Mucosa of gallbladder (tissue), 1 donor: ENCODE measurements at regions not wholly inside any gene's neighbourhood (a gene's known extent, or its start where the extent isn't known, plus 50 kb on each side); places are given as distances from the start of the nearest gene placed in this dataset.
"Not testable (repeated sequence)": the region's sequence is repeated elsewhere in the genome, so short reads cannot be mapped to it uniquely, and the experiment has no call there.

Experiments
- DNase-seq: peaks from one replicate; pipeline ENCODE4 v3.0.0-alpha.2; 2020; ENCODE audit warnings: low spot score
- donor health status: DM: no; HTN: no; CAD: no.

- DNase-seq, result no peak
Observed at GRCh38 chr2:14977021-14977420, 344.5 kb downstream of the LRATD1 start.

GRCh38 chr2:14978845-14979244 lies 346.3 kb downstream of the LRATD1 start:
- no peak for DNase-seq

- DNase-seq, result no peak
Observed at GRCh38 chr2:14982790-14983189, 350.3 kb downstream of the LRATD1 start.

GRCh38 chr2:14988600-14988999 lies 356.1 kb downstream of the LRATD1 start:
- DNase-seq, result no peak

- DNase-seq, result no peak
Observed at GRCh38 chr2:14991723-14992122, 359.2 kb downstream of the LRATD1 start.

- no peak for DNase-seq
Observed at GRCh38 chr2:14994721-14995120, 362.2 kb downstream of the LRATD1 start.

GRCh38 chr2:14996351-14997014 lies 364.0 kb downstream of the LRATD1 start:
- no peak for DNase-seq

- no peak for DNase-seq
Observed at GRCh38 chr2:14998546-14998945, 366.0 kb downstream of the LRATD1 start.

- no peak for DNase-seq
Observed at GRCh38 chr2:14999114-14999661, 366.7 kb downstream of the LRATD1 start.

- not testable (repeated sequence) for DNase-seq
Observed at GRCh38 chr2:15002519-15002918, 370.0 kb downstream of the LRATD1 start.

- no peak for DNase-seq
Observed at GRCh38 chr2:15006667-15007066, 374.1 kb downstream of the LRATD1 start.

- no peak for DNase-seq
Observed at GRCh38 chr2:15009681-15010080, 377.2 kb downstream of the LRATD1 start.

GRCh38 chr2:15010346-15010745 lies 377.8 kb downstream of the LRATD1 start:
- DNase-seq, result no peak

- no peak for DNase-seq
Observed at GRCh38 chr2:15018814-15019213, 386.3 kb downstream of the LRATD1 start.

- no peak for DNase-seq
Observed at GRCh38 chr2:15023221-15023620, 390.7 kb downstream of the LRATD1 start.

GRCh38 chr2:15028406-15028805 lies 395.9 kb downstream of the LRATD1 start:
- DNase-seq, result no peak

- DNase-seq, result no peak
Observed at GRCh38 chr2:15031745-15032240, 399.3 kb downstream of the LRATD1 start.

- no peak for DNase-seq
Observed at GRCh38 chr2:15034246-15034645, 401.7 kb downstream of the LRATD1 start.

- DNase-seq, result no peak
Observed at GRCh38 chr2:15034860-15035259, 402.3 kb downstream of the LRATD1 start.

GRCh38 chr2:15038366-15039364 lies 406.1 kb downstream of the LRATD1 start:
- no peak for DNase-seq

GRCh38 chr2:15040429-15041084 lies 408.0 kb downstream of the LRATD1 start:
- DNase-seq, result no peak

GRCh38 chr2:15041429-15041837 lies 408.9 kb downstream of the LRATD1 start:
- no peak for DNase-seq
